ENCODE measurements at regions not wholly inside any gene's neighbourhood (a gene's known extent, or its start where the extent isn't known, plus 50 kb on each side); places are given as distances from the start of the nearest gene placed in this dataset.

DNA sequence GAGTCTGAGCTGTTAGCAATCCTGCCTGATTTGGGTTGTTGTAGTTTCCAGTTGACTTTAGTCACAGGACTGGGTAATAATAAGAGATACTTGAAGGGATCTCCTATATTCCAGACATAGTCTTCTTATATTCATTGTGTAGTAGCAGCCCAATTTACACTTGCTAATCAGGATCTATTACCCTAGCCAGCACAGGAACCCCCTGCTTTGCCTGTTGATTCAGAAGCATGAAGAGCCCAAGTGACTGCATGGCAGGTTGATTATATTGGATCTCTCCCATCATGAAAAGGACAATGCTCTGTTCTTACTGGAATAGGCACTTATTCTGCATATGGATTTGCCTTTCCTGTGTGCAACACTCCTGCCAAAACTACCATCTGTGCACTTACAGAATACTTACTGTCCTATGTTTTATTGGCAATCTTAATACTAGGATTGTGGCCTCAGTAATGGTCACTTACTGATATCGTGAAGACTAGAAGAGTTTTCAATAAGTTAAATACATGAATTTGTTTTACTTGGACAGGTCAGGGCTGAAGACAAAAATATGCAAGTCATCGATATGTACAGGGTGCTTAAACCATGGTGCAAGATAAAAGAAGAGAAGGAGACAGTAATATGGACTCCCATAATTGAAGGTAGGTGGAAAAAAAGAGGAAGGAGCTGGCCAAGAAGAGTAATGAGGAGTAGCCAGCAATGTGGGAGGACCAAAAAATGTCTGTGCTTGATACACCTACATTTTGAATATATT is 304.1 kb downstream of the MCTP2 start:
- TF ChIP-seq, protein P1, sequence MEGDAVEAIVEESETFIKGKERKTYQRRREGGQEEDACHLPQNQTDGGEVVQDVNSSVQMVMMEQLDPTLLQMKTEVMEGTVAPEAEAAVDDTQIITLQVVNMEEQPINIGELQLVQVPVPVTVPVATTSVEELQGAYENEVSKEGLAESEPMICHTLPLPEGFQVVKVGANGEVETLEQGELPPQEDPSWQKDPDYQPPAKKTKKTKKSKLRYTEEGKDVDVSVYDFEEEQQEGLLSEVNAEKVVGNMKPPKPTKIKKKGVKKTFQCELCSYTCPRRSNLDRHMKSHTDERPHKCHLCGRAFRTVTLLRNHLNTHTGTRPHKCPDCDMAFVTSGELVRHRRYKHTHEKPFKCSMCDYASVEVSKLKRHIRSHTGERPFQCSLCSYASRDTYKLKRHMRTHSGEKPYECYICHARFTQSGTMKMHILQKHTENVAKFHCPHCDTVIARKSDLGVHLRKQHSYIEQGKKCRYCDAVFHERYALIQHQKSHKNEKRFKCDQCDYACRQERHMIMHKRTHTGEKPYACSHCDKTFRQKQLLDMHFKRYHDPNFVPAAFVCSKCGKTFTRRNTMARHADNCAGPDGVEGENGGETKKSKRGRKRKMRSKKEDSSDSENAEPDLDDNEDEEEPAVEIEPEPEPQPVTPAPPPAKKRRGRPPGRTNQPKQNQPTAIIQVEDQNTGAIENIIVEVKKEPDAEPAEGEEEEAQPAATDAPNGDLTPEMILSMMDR (conservative IDR thresholded peaks at IDR 0.05; ENCODE audit: low read length): no peak
- no peak for TF ChIP-seq EZH2phosphoT487 (IDR thresholded peaks at IDR 0.05; ENCODE audit: borderline replicate concordance)
